Right lobe of liver (tissue), 4 donors: ENCODE measurements at regions not wholly inside any gene's neighbourhood (a gene's known extent, or its start where the extent isn't known, plus 50 kb on each side); places are given as distances from the start of the nearest gene placed in this dataset.

ENCODE experiments used
- CTCF ChIP-seq, 4 donors: fragments of 200-600 bp in 3 of 4; fragments of 450-650 bp in 1 of 4; IDR thresholded peaks; one replicate each; pipeline versions ENCODE4 v1.5.1 to v1.8.0; 2016 to 2022; ENCODE audit warnings: antibody characterized with exemption in 4 of 4, mild to moderate bottlenecking in 2 of 4
- POLR2A ChIP-seq: fragments of 450-650 bp; IDR thresholded peaks from one replicate; pipeline ENCODE4 v1.6.1; 2017; ENCODE audit warnings: antibody characterized with exemption, mild to moderate bottlenecking
- donor health status: DM: no; HTN: no; CAD: no.
- donor health status: DM: no; HTN: no; CAD: no.
- donor health status: DM: no; HTN: yes; CAD: no.

GRCh38 chr10:88174391-88174790 lies 311.0 kb downstream of the PTEN start:
- no peak for TF ChIP-seq CTCF (IDR thresholded peaks at IDR 0.05)
- TF ChIP-seq POLR2A: no peak
